ENCODE measurements at regions not wholly inside any gene's neighbourhood (a gene's known extent, or its start where the extent isn't known, plus 50 kb on each side); places are given as distances from the start of the nearest gene placed in this dataset.
"Not testable (repeated sequence)": the region's sequence is repeated elsewhere in the genome, so short reads cannot be mapped to it uniquely, and the experiment has no call there.

GRCh38 chr11:90766121-90766520 is 543.3 kb upstream of the CHORDC1 start:
- no peak for DNase-seq (ENCODE audit: low spot score)

DNA sequence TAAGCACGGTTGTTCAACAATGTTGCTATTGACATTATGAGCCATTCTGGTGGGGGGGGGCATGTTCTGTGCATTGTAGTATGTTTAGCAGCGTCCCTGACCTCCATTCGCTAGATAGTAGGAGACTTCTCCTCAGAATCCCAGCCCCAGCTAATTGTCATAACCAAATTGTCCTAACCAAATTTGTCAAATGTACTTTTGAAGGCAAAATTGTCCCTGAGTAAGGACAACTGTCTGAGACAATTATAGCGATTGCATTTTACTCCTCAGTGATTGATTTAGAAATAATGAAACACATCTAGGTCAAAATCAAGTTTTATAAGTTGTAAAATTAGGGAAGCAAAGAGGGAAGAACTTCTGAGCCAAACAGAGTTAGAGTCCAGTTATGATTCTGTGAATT is 541.8 kb upstream of the CHORDC1 start:
- DNase-seq (ENCODE audit: low spot score): no peak

GRCh38 chr11:90757849-90758494 is 535.1 kb upstream of the CHORDC1 start:
- no peak for DNase-seq (ENCODE audit: low spot score)

DNA sequence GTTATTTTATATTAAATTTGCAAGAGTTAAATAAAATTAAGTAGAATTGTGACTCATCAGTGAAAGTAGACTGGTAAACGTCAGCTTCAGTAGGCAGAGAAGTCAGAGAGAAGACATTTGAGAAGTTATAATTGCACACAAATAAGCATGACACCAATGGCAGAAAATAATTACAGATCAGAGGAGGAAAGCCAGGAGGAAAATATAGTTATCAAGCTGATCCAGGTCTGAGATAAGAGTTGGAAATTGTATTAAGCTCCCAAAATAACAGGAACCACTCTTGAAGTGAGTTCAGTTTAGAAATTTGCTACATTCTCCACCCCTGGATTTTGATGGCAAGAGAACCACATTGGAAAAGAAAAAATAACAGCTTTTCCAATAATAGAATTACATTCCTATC is 533.8 kb upstream of the CHORDC1 start:
- DNase-seq (ENCODE audit: low spot score): no peak

DNA sequence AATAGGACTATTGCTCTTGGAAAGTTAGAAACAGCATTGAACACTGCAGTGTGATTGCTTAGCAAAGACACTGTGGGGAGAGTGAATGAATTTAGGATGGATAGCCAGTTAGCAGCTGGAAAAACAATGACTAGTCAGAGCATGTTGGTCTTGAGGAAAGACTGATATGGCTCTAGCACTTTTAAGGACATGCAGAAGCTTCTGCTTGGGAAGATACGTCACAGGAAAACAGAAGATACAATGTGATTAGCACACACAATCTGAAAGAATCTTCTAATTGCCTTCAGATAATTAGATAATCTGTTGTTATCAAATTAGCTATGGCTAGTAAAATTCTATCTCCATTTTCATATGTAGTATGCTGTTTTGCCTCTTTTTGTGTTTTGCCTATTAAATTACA is 530.7 kb upstream of the CHORDC1 start:
- no peak for DNase-seq (ENCODE audit: low spot score)

- DNase-seq (ENCODE audit: low spot score): no peak
Measured at GRCh38 chr11:90747057-90747456, 524.2 kb upstream of the CHORDC1 start.

DNA sequence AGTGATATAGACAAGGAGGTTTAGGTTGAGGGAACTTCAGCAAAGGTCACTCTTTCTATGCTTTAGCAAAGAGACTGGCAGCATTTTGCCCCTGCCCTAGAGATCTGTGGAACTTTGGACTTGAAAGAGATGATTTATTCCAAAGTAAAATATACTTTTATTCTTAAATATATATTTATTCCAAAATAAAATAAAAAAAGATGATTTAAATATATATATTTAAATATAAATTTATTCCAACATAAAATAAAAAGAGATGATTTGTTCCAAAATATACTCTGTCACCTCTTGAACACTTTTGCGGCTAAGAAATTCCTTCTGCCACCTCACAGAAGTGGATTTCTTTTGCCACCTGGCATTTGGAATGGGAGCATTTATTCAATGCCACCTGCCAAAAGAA is 521.3 kb upstream of the CHORDC1 start:
- no peak for DNase-seq (ENCODE audit: low spot score)

GRCh38 chr11:90738799-90739198 is 516.0 kb upstream of the CHORDC1 start:
- DNase-seq (ENCODE audit: low spot score): no peak

DNA sequence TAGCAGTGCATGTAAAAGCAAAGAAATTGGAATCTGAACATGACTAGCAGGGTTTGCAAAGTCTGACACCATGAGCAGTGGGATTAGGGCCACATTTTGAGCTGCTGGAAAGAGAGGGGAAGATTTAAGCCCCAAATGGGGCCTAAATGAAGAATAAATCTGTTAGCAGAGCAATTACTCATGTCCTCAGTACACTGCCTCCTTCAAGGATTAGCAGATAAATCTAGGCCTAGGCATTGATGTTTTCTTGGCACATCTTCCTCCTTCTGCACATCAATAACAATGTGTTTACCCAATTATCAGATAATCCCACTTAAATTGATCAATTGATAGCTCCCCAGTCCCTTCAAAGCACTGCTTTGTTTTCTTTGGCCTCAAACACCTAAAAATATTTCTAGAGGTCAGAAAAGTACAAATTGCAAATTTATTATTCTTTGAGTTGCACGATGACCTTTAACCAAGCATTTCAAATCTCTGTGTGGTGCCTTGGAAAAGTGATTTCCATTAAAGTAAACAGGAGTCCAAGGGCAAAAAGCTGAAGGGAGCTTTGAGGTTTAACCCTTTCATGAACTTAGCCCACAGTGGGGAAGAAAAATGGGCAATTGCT is 514.7 kb upstream of the CHORDC1 start:
- DNase-seq (ENCODE audit: low spot score): no peak

DNA sequence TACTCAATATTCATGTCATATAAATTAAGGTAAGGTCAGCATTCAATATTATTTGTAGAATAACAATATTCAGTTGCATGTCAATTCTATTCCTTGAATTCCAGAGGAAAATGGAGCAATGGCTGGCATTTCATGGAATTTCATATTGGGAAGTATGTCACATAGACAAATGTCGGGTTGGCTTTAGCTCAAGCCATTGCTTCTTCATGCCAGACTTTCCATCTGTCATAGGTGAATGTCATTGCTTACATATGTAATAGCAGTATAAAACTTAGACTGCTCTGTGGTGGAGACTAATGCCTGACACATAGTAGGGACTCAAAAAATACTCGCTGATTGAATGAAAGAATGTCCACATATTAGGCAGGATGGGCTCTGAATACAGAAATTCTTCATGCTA is 509.6 kb upstream of the CHORDC1 start:
- DNase-seq (ENCODE audit: low spot score): no peak

- no peak for DNase-seq (ENCODE audit: low spot score)
Measured at GRCh38 chr11:90723475-90723874, 500.6 kb upstream of the CHORDC1 start.

- DNase-seq (ENCODE audit: low spot score): no peak
Measured at GRCh38 chr11:90722552-90723190, 499.8 kb upstream of the CHORDC1 start.

DNA sequence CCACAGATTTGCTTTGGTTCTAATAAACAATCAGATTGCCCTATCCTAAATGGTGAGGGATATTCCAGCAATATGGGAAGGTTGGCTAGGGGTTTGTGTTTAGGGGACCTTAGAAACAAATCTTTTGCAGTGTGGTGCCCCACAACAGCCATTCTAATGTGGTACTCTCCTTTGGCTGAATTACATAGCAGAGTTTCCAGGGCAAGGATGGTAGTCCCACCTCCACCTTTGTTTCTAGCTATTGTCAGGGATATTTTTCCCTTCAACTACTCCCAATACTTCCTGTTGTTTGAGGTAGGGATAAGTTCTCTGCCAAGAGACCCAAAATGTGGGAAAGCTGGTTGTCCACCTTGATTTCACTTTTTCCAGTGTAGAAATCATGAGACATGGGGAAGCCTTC is 494.7 kb upstream of the CHORDC1 start:
- DNase-seq (ENCODE audit: low spot score): no peak

DNA sequence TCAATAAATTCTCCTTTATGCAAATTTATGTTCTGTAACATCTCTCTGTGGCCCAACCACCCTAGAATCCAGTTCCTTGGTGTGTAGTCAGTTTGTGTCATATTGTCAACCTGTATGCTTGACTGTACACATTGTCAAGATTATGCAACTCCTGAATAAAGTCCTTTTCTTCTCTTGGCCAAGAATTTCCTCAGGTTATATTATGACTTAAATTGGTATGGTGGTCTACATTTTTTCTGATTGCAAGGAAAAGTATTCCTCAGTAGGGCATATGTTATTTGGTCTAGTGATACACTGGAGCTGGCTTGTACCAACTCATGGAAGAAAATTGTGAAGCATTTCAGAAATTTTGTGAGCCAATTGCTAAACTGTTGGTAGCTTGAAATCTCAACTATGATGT is 482.8 kb upstream of the CHORDC1 start:
- DNase-seq (ENCODE audit: low spot score): no peak

DNA sequence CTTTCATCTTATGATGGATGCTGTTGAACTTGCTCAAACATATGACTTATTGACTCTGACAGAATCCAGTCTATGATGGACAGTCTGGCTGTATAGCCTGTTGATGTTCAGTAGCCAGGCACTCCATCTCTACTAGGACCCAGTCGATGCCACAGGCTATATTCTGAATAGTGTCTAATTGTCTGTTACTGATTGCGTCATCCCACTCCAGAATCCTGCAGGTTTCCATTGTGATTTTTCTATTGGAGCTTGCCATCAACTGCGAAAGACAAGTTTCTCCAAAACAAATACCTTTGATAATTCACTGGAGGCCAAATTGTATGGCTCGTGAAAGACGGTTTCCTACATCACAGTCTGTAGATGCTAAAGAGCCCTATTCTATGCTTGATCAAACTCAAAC is 481.7 kb upstream of the CHORDC1 start:
- no peak for DNase-seq (ENCODE audit: low spot score)

GRCh38 chr11:90701716-90702115 is 478.9 kb upstream of the CHORDC1 start:
- no peak for DNase-seq (ENCODE audit: low spot score)

DNA sequence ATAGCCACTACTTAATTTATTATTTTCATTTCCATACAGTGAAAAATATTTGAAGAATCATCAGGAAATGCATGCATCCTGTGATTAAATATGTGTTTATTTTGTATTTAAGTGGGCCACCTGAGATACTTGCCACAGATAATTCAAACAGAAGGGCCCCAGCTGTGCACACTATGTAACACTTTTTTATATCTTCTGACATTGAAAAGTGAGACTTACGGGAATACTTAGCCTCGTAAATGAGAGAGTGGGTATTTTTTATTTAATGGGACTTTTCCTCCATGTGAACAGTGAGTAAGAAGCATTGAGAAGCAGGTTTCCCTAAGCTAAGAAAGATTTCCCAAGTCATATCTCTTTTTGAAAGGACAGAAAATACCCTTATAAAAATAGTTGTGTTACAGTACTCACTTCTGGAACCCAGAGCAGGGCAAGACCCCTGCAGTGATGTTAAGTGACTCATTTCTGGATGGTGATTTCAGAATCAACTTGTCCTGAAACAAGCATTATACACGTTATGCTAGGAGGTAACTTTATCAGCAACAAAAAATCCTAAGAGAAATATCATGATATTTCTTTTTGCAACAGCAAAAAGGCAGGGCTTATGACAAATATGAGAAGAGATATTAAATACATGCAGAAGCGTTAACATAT is 478.1 kb upstream of the CHORDC1 start:
- DNase-seq (ENCODE audit: low spot score): no peak

DNA sequence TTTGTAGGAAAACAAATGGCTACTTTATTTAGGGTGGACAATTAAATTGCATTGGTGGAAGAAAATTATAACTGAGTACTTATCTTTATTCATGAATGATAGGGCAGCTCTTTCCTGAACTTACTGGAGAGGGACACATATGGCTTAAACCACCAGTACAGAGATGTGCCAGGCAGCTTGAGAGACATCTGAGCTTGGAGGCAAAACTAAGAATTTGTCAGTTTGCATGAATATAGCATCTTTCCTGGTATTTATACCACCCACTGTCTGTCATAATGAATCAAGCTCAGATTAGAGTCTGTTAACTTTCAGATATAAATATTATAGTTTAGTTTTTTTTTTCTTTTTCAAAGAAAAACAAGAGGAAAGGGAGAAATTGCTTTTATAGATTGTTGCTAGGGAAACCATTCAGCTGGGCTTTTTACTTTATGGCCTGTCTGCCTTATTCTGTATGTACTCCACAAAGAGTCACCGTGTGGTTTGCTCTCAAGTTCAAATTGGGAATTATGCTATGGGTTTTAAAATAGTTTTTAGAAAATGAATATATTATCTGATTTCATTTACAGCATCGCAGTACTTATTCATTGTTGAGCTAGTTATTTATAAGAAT is 477.0 kb upstream of the CHORDC1 start:
- no peak for DNase-seq (ENCODE audit: low spot score)

GRCh38 chr11:90698238-90698637 is 475.4 kb upstream of the CHORDC1 start:
- DNase-seq (ENCODE audit: low spot score): no peak

- not testable (repeated sequence) for DNase-seq (ENCODE audit: low spot score)
Measured at GRCh38 chr11:90675496-90675895, 452.6 kb upstream of the CHORDC1 start.

DNA sequence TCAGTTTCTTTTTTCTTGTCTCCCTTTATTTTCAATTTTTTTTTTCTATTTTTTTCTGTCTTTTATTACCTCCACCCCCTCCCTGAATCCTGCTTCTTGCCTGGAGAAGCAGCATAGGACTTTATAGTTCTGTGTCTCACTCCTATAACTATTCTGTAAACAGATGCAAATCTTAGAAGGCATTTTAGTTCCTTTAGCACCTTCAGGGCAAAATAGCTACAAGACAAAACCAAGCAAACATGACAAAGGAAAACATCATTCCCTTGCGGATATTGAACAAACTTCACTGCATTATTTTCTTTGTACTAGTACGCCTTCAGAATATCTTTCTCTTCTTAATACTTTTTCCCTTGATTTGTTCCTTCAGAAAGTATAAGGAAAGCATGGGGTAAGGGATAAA is 446.2 kb upstream of the CHORDC1 start:
- DNase-seq (ENCODE audit: low spot score): no peak

GRCh38 chr11:90668502-90668901 is 445.7 kb upstream of the CHORDC1 start:
- no peak for DNase-seq (ENCODE audit: low spot score)

- no peak for DNase-seq (ENCODE audit: low spot score)
Measured at GRCh38 chr11:90661233-90661632, 438.4 kb upstream of the CHORDC1 start.
